GM12891 (cell line): ENCODE measurements at regions not wholly inside any gene's neighbourhood (a gene's known extent, or its start where the extent isn't known, plus 50 kb on each side); places are given as distances from the start of the nearest gene placed in this dataset.

Experiments used
- DNase-seq: peaks from one replicate; pipeline ENCODE4 v3.0.0; 2011; ENCODE audit warnings: low spot score; ENCODE audit not compliant: insufficient read length
- FAIRE-seq: peaks from 2 replicates; lab custom pipeline; 2011; peaks lifted over from hg19 to GRCh38; lab: Jason Lieb, UNC
- PAX5 ChIP-seq: IDR thresholded peaks from 2 replicates; pipeline ENCODE4 v1.6.1; 2011; ENCODE audit warnings: low read length, moderate library complexity, mild to moderate bottlenecking; ENCODE audit not compliant: insufficient read depth, severe bottlenecking
- POLR2A ChIP-seq: IDR thresholded peaks from 2 replicates; pipeline ENCODE4 v1.6.1; 2011; ENCODE audit warnings: low read depth, low read length, control low read depth
- POLR2AphosphoS5 ChIP-seq: IDR thresholded peaks from 2 replicates; pipeline ENCODE4 v1.6.1; 2011; ENCODE audit warnings: low read depth, low read length, control low read depth
- POU2F2 ChIP-seq: IDR thresholded peaks from 2 replicates; pipeline ENCODE4 v1.6.1; 2011; ENCODE audit warnings: low read depth, mild to moderate bottlenecking, control low read depth, low read length, moderate library complexity
- SPI1 ChIP-seq: IDR thresholded peaks from 2 replicates; pipeline ENCODE4 v1.6.1; 2011; ENCODE audit warnings: low read depth, low read length, control low read depth
- TAF1 ChIP-seq: IDR thresholded peaks from 2 replicates; pipeline ENCODE4 v1.6.1; 2011; ENCODE audit warnings: low read depth, low read length, control low read depth

GRCh38 chr1:91173346-91173890 lies 151.6 kb upstream of the ZNF644 start:
- no peak for TF ChIP-seq SPI1
- TF ChIP-seq POLR2A, result no peak
- no peak for TF ChIP-seq POLR2AphosphoS5
- TF ChIP-seq POU2F2, result no peak
- no peak for TF ChIP-seq PAX5
- no peak for TF ChIP-seq TAF1
- FAIRE-seq (no peak), DNase-seq (no peak)

- no peak for FAIRE-seq
- no peak for TF ChIP-seq SPI1
- TF ChIP-seq PAX5, result no peak
- TF ChIP-seq TAF1, result no peak
- no peak for TF ChIP-seq POLR2AphosphoS5
- TF ChIP-seq POLR2A, result no peak
- TF ChIP-seq POU2F2, result no peak
- DNase-seq, result no peak
Observed at GRCh38 chr1:91172541-91172940, 150.7 kb upstream of the ZNF644 start.

DNA sequence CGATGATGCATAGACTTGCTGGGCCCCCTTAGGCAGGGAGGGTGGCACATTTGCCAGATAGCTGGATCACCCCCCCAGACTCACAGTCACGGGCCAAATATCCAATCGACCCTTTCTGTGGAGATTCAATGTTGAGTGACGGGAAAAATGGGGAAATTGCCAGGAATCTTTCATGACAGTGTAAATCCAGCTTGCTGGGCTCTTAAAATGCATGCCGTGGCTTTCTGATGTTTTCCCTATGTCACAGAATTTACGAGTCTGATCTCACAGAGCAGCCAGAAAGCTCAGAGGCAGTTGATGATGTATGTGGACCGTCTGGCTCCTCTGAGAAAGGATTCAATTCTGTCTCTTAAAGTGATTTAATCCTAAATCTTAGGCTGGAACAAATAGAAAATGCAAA lies 150.1 kb upstream of the ZNF644 start:
- no peak for TF ChIP-seq POU2F2
- TF ChIP-seq PAX5, result no peak
- TF ChIP-seq TAF1, result no peak
- TF ChIP-seq POLR2AphosphoS5, result no peak
- TF ChIP-seq POLR2A, result no peak
- TF ChIP-seq SPI1, result no peak
- DNase-seq, result no peak
- no peak for FAIRE-seq

- TF ChIP-seq TAF1 (no peak), POLR2AphosphoS5 (no peak), POLR2A (no peak), SPI1 (no peak), POU2F2 (no peak), PAX5 (no peak)
- FAIRE-seq (no peak), DNase-seq (no peak)
Observed at GRCh38 chr1:91170571-91170970, 148.7 kb upstream of the ZNF644 start.

DNA sequence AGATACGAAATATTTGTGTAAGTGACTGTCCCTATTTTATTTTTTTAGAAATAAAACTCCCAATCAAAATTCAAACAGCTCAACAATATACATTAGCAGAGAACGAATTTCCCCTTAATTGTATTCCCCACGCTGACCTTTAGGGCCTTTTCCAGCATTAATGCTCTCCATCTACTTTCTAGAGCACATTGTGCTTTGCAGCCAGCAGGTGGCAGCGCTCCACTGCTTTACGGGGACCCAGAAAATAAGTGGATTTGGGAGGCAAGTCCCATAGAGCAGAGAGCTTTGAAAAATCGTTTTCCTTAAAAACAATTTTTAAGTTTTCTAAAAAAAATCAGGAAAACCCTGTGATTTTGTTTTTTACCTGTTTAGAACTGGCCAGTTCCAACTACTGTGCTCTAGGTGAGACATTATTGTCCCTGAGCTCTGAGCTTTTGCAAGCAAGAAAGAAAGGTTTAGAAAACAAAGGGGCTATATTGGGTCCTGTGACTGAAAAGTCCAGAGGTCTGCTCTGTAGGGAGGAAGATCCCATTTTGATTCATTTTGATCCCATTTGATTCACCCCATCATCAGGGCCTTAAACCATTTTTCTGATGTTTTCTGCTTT lies 144.4 kb upstream of the ZNF644 start:
- FAIRE-seq, result no peak
- peak; percentile 14 for DNase-seq
- TF ChIP-seq POLR2AphosphoS5, result no peak

DNA sequence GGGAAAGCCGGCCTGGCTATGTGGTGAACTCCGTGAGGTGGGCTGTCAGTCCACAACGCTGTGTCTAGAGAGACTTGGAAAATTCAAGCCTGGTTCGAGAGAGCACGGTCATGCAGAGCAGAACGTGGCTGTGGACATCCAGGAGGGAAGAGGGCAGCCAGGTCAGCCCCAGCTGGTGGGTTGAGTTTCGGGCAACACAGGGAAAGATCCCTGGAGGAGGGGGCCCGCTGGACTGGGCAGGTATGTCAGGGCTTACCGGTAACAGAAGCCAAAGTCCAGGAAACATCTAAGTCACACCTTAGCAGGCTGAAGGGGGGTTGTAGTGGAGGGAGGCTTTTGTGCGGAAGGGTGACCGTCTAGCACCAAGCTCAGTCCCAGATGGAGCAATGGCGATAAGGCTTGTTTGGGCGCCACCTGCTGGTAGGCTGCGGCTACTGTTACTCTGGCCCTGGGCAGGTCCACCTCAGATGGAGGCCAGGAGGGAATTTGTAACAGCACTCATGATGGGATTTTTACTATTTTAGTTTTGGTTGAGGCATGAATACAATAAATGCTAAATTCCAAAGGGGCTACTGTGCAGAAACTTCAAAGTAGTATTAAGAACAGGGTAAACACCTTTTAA lies 143.3 kb upstream of the ZNF644 start:
- TF ChIP-seq POU2F2 (no peak), SPI1 (no peak)
- DNase-seq, result peak; percentile 55
- peak; percentile 95 for FAIRE-seq

GRCh38 chr1:91162613-91163012 lies 140.8 kb upstream of the ZNF644 start:
- TF ChIP-seq POLR2AphosphoS5, result no peak
- no peak for TF ChIP-seq SPI1
- no peak for TF ChIP-seq POLR2A
- TF ChIP-seq POU2F2, result no peak
- no peak for TF ChIP-seq TAF1
- no peak for TF ChIP-seq PAX5
- DNase-seq (no peak), FAIRE-seq (no peak)

DNA sequence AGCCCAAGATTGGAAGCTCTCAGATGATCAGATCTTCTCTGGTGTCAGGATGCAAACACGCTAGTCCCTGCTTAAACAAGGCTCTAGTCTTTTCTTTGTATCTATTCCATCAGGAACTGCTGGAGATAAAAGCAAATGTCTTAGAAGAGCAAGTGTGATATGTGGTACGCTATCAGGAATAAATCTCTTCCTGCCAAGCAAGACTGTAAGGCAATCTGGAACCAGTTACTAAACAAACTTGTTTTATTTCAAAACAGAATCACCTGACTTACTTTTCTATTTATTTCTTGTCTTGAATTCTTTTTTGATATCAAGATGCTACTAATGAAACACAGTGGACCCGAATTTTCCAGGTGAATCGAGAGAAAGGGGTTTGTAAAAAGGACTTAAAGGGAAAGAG lies 139.9 kb upstream of the ZNF644 start:
- TF ChIP-seq POLR2AphosphoS5 (no peak), PAX5 (no peak), SPI1 (no peak), POLR2A (no peak), POU2F2 (no peak), TAF1 (no peak)
- FAIRE-seq (no peak), DNase-seq (no peak)

- no peak for DNase-seq
- FAIRE-seq, result no peak
- no peak for TF ChIP-seq POLR2A
- TF ChIP-seq TAF1, result no peak
- TF ChIP-seq POLR2AphosphoS5, result no peak
- no peak for TF ChIP-seq SPI1
- TF ChIP-seq PAX5, result no peak
- no peak for TF ChIP-seq POU2F2
Observed at GRCh38 chr1:91161166-91161565, 139.3 kb upstream of the ZNF644 start.

DNA sequence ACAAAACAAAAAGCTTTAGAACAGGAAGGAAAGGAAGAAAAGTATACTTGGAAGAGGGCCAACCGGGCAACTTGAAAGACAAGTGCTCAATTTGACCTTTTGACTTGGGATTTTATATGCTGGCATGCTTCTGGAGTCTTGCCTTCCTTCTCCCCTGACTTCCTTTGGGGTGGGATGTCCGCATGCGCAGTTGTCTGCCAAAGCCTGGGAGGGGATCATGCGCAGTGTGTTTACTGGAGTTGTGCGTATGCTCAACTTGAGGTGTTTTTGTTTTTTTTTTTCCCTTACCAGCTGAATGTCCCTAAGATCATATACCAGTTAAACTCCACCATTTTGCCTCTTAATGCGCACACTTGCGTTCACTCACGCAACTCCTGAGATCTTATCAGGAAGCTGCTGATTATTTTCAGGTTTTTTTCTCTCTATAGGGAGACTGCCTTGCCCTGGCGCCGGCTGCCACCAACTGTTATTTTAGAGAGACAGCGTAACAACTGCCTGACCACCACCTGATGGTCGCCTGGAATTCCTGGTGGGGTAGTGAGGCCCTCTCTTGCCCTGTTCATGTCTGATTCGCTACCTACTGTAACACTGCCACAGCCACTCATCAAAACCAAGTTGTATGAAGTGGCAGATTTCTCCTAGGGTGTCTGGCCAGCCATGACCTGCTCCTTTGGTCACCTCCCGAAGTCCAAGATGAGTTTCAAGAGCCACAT lies 138.7 kb upstream of the ZNF644 start:
- no peak for DNase-seq
- no peak for FAIRE-seq
- TF ChIP-seq SPI1 (no peak), POLR2A (no peak), POU2F2 (no peak), PAX5 (no peak), TAF1 (no peak), POLR2AphosphoS5 (no peak)
